SW 1271 (cell line): ENCODE measurements at regions not wholly inside any gene's neighbourhood (a gene's known extent, or its start where the extent isn't known, plus 50 kb on each side); places are given as distances from the start of the nearest gene placed in this dataset.
"Not testable (repeated sequence)": the region's sequence is repeated elsewhere in the genome, so short reads cannot be mapped to it uniquely, and the experiment has no call there.

ENCODE experiments used
- DNase-seq, 2 experiments: peaks; one replicate each; lab custom pipeline; 2025; lab: John Stamatoyannopoulos, UW

- DNase-seq: no peak
Measured at GRCh38 chr6:165167861-165168260, 141.5 kb downstream of the C6orf118 start.

GRCh38 chr6:165167311-165167710, 142.1 kb downstream of the C6orf118 start:
- DNase-seq: no peak

- DNase-seq: no peak
Measured at GRCh38 chr6:165163519-165163918, 145.9 kb downstream of the C6orf118 start.

GRCh38 chr6:165159460-165159859, 149.9 kb downstream of the C6orf118 start:
- no peak for DNase-seq

- no peak for DNase-seq
Measured at GRCh38 chr6:165146456-165146855, 162.9 kb downstream of the C6orf118 start.

- no peak for DNase-seq
Measured at GRCh38 chr6:165135889-165136288, 173.5 kb downstream of the C6orf118 start.

GRCh38 chr6:165129086-165129485, 180.3 kb downstream of the C6orf118 start:
- no peak for DNase-seq

GRCh38 chr6:165127743-165128142, 181.7 kb downstream of the C6orf118 start:
- DNase-seq: not testable (repeated sequence)

GRCh38 chr6:165124681-165125080, 184.7 kb downstream of the C6orf118 start:
- not testable (repeated sequence) for DNase-seq

- DNase-seq: no peak
Measured at GRCh38 chr6:165119231-165120020, 190.0 kb downstream of the C6orf118 start.

- no peak for DNase-seq
Measured at GRCh38 chr6:165118736-165119135, 190.7 kb downstream of the C6orf118 start.

GRCh38 chr6:165117806-165118205, 191.6 kb downstream of the C6orf118 start:
- DNase-seq: no peak

- DNase-seq: no peak
Measured at GRCh38 chr6:165117121-165117520, 192.3 kb downstream of the C6orf118 start.

- DNase-seq: no peak
Measured at GRCh38 chr6:165110860-165111259, 198.5 kb downstream of the C6orf118 start.

- no peak for DNase-seq
Measured at GRCh38 chr6:165109011-165109410, 200.4 kb downstream of the C6orf118 start.

- DNase-seq: no peak
Measured at GRCh38 chr6:165106261-165106660, 203.1 kb downstream of the C6orf118 start.

GRCh38 chr6:165098165-165098564, 211.2 kb downstream of the C6orf118 start:
- no peak for DNase-seq

GRCh38 chr6:165096868-165097267, 212.5 kb downstream of the C6orf118 start:
- DNase-seq: no peak

GRCh38 chr6:165096209-165096608, 213.2 kb downstream of the C6orf118 start:
- no peak for DNase-seq

- no peak for DNase-seq
Measured at GRCh38 chr6:165092881-165093595, 216.4 kb downstream of the C6orf118 start.

- no peak for DNase-seq
Measured at GRCh38 chr6:165091121-165091785, 218.2 kb downstream of the C6orf118 start.

- DNase-seq: no peak
Measured at GRCh38 chr6:165090242-165090641, 219.2 kb downstream of the C6orf118 start.

GRCh38 chr6:165086814-165087213, 222.6 kb downstream of the C6orf118 start:
- DNase-seq: no peak
